Activated T-cell treated with anti-CD3 and anti-CD28 coated beads, Interleukin-2, amount 50 U/mL, for 72 hours (primary cell): ENCODE measurements at regions not wholly inside any gene's neighbourhood (a gene's known extent, or its start where the extent isn't known, plus 50 kb on each side); places are given as distances from the start of the nearest gene placed in this dataset.

Experiments used
- ATAC-seq, 2 donors: fragments of 150-1000 bp; cut with Tn5 transposase; replicated peaks in 1 of 2; 2 replicates each; pipeline ENCODE4 v1.10.0; 2021; ENCODE audit warnings: moderate library complexity in 2 of 2, mild to moderate bottlenecking in 1 of 2
- DNase-seq, 2 donors: peaks; one replicate each; pipeline ENCODE4 v3.0.0; 2021 to 2022; ENCODE audit warnings: mixed read lengths in 1 of 2
- H3K27ac Mint-ChIP-seq: one replicate; pipeline ENCODE4 v1.8.0; 2022; ENCODE audit warnings: mild to moderate bottlenecking, moderate library complexity, mixed read lengths
- H3K27me3 Mint-ChIP-seq: one replicate; pipeline ENCODE4 v1.8.0; 2022; ENCODE audit warnings: low read depth, mixed read lengths
- H3K36me3 Mint-ChIP-seq, 2 donors: one replicate each; pipeline ENCODE4 v1.8.0; 2022; ENCODE audit warnings: mixed read lengths in 2 of 2, mild to moderate bottlenecking in 1 of 2; ENCODE audit not compliant: insufficient read depth in 2 of 2
- H3K4me1 Mint-ChIP-seq: one replicate; pipeline ENCODE4 v1.8.0; 2022; ENCODE audit warnings: low read depth, mixed read lengths
- H3K4me3 Mint-ChIP-seq, 2 donors: one replicate each; pipeline ENCODE4 v1.8.0; 2022; ENCODE audit warnings: mild to moderate bottlenecking in 2 of 2, mixed read lengths in 2 of 2, moderate library complexity in 2 of 2
- H3K9me3 Mint-ChIP-seq, 2 donors: one replicate each; pipeline ENCODE4 v1.8.0; 2022; ENCODE audit warnings: mixed read lengths in 2 of 2

- DNase-seq (no peak), ATAC-seq (no peak)
- no peak overlapping the region for H3K4me3 Mint-ChIP-seq
- no peak overlapping the region for H3K27ac Mint-ChIP-seq
- no peaks in the 10 kb centered on the region for H3K36me3 Mint-ChIP-seq
- H3K4me1 Mint-ChIP-seq: no peaks in the 10 kb centered on the region
- H3K27me3 Mint-ChIP-seq: peaks cover 6% of the 10 kb centered on the region
- H3K9me3 Mint-ChIP-seq: no peaks in the 10 kb centered on the region
Measured at GRCh38 chr2:219792446-219792845, 165.0 kb downstream of the SLC4A3 start.

GRCh38 chr2:219798430-219798829 lies 171.0 kb downstream of the SLC4A3 start:
- Mint-ChIP-seq H3K27me3 (peaks cover 6% of the 10 kb centered on the region), H3K9me3 (no peaks in the 10 kb centered on the region), H3K36me3 (no peaks in the 10 kb centered on the region), H3K27ac (no peak overlapping the region), H3K4me3 (no peak overlapping the region), H3K4me1 (no peaks in the 10 kb centered on the region)
- no peak for ATAC-seq
- DNase-seq: no peak

- Mint-ChIP-seq H3K9me3 (peaks cover 4 to 5% of the 10 kb centered on the region in 2 donors), H3K36me3 (no peaks in the 10 kb centered on the region), H3K27ac (no peak overlapping the region), H3K4me3 (no peak overlapping the region), H3K27me3 (no peaks in the 10 kb centered on the region), H3K4me1 (no peaks in the 10 kb centered on the region)
- ATAC-seq: no peak
- DNase-seq: no peak
Measured at GRCh38 chr2:219803294-219803693, 175.9 kb downstream of the SLC4A3 start.

GRCh38 chr2:219810895-219811294 lies 183.5 kb downstream of the SLC4A3 start:
- DNase-seq (no peak), ATAC-seq (no peak)
- Mint-ChIP-seq H3K4me1 (no peaks in the 10 kb centered on the region), H3K27me3 (no peaks in the 10 kb centered on the region), H3K27ac (no peak overlapping the region), H3K36me3 (peaks cover 0 to 7% of the 10 kb centered on the region in 2 donors), H3K4me3 (no peak overlapping the region), H3K9me3 (peaks cover 11 to 14% of the 10 kb centered on the region in 2 donors)

- peaks cover 11% of the 10 kb centered on the region in 2 donors for H3K9me3 Mint-ChIP-seq
- ATAC-seq (no peak), DNase-seq (no peak)
- H3K27me3 Mint-ChIP-seq: no peaks in the 10 kb centered on the region
- no peaks in the 10 kb centered on the region for H3K4me1 Mint-ChIP-seq
- H3K4me3 Mint-ChIP-seq: no peak overlapping the region
- no peak overlapping the region for H3K27ac Mint-ChIP-seq
- H3K36me3 Mint-ChIP-seq: peaks cover 0 to 7% of the 10 kb centered on the region in 2 donors
Measured at GRCh38 chr2:219812672-219813071, 185.2 kb downstream of the SLC4A3 start.

GRCh38 chr2:219820767-219821166 lies 193.3 kb downstream of the SLC4A3 start:
- ATAC-seq (no peak), DNase-seq (no peak)
- Mint-ChIP-seq H3K4me1 (no peaks in the 10 kb centered on the region), H3K36me3 (no peaks in the 10 kb centered on the region), H3K9me3 (peaks cover 2 to 6% of the 10 kb centered on the region in 2 donors), H3K27ac (no peak overlapping the region), H3K4me3 (no peak overlapping the region), H3K27me3 (peaks cover 8% of the 10 kb centered on the region)

GRCh38 chr2:219823574-219823973 lies 196.1 kb downstream of the SLC4A3 start:
- peaks cover 8% of the 10 kb centered on the region for H3K27me3 Mint-ChIP-seq
- H3K4me1 Mint-ChIP-seq: no peaks in the 10 kb centered on the region
- H3K9me3 Mint-ChIP-seq: peaks cover 0 to 3% of the 10 kb centered on the region in 2 donors
- DNase-seq (no peak), ATAC-seq (no peak)
- H3K27ac Mint-ChIP-seq: no peak overlapping the region
- H3K4me3 Mint-ChIP-seq: no peak overlapping the region
- H3K36me3 Mint-ChIP-seq: no peaks in the 10 kb centered on the region

GRCh38 chr2:219824996-219825395 lies 197.6 kb downstream of the SLC4A3 start:
- no peaks in the 10 kb centered on the region for H3K4me1 Mint-ChIP-seq
- no peak for ATAC-seq
- H3K27me3 Mint-ChIP-seq: peaks cover 7% of the 10 kb centered on the region
- H3K9me3 Mint-ChIP-seq: peaks cover 0 to 1% of the 10 kb centered on the region in 2 donors
- no peaks in the 10 kb centered on the region for H3K36me3 Mint-ChIP-seq
- DNase-seq: no peak
- H3K4me3 Mint-ChIP-seq: no peak overlapping the region
- H3K27ac Mint-ChIP-seq: no peak overlapping the region

GRCh38 chr2:219828127-219828526 lies 200.7 kb downstream of the SLC4A3 start:
- H3K9me3 Mint-ChIP-seq: no peaks in the 10 kb centered on the region
- no peaks in the 10 kb centered on the region for H3K27me3 Mint-ChIP-seq
- H3K27ac Mint-ChIP-seq: no peak overlapping the region
- H3K4me3 Mint-ChIP-seq: no peak overlapping the region
- no peaks in the 10 kb centered on the region for H3K36me3 Mint-ChIP-seq
- H3K4me1 Mint-ChIP-seq: no peaks in the 10 kb centered on the region
- DNase-seq (no peak), ATAC-seq (no peak)

- no peak for ATAC-seq
- Mint-ChIP-seq H3K27me3 (no peaks in the 10 kb centered on the region), H3K9me3 (no peaks in the 10 kb centered on the region), H3K4me3 (no peak overlapping the region), H3K4me1 (no peaks in the 10 kb centered on the region), H3K27ac (no peak overlapping the region), H3K36me3 (no peaks in the 10 kb centered on the region)
- no peak for DNase-seq
Measured at GRCh38 chr2:219829667-219830352, 202.4 kb downstream of the SLC4A3 start.

- DNase-seq (no peak), ATAC-seq (no peak)
- no peaks in the 10 kb centered on the region for H3K27me3 Mint-ChIP-seq
- no peaks in the 10 kb centered on the region for H3K9me3 Mint-ChIP-seq
- H3K4me1 Mint-ChIP-seq: no peaks in the 10 kb centered on the region
- no peaks in the 10 kb centered on the region for H3K36me3 Mint-ChIP-seq
- H3K4me3 Mint-ChIP-seq: no peak overlapping the region
- H3K27ac Mint-ChIP-seq: no peak overlapping the region
Measured at GRCh38 chr2:219830353-219830738, 202.9 kb downstream of the SLC4A3 start.

GRCh38 chr2:219831957-219832356 lies 204.5 kb downstream of the SLC4A3 start:
- ATAC-seq (no peak), DNase-seq (no peak)
- Mint-ChIP-seq H3K27ac (no peak overlapping the region), H3K4me1 (no peaks in the 10 kb centered on the region), H3K4me3 (no peak overlapping the region), H3K27me3 (no peaks in the 10 kb centered on the region), H3K9me3 (no peaks in the 10 kb centered on the region), H3K36me3 (no peaks in the 10 kb centered on the region)

- H3K4me1 Mint-ChIP-seq: no peaks in the 10 kb centered on the region
- DNase-seq (no peak), ATAC-seq (no peak)
- no peak overlapping the region for H3K4me3 Mint-ChIP-seq
- H3K27ac Mint-ChIP-seq: no peak overlapping the region
- no peaks in the 10 kb centered on the region for H3K27me3 Mint-ChIP-seq
- no peaks in the 10 kb centered on the region for H3K36me3 Mint-ChIP-seq
- H3K9me3 Mint-ChIP-seq: no peaks in the 10 kb centered on the region
Measured at GRCh38 chr2:219832904-219833303, 205.5 kb downstream of the SLC4A3 start.

- no peak overlapping the region for H3K4me3 Mint-ChIP-seq
- ATAC-seq: no peak
- no peaks in the 10 kb centered on the region for H3K27me3 Mint-ChIP-seq
- H3K36me3 Mint-ChIP-seq: no peaks in the 10 kb centered on the region
- H3K4me1 Mint-ChIP-seq: no peaks in the 10 kb centered on the region
- no peak overlapping the region for H3K27ac Mint-ChIP-seq
- no peak for DNase-seq
- no peaks in the 10 kb centered on the region for H3K9me3 Mint-ChIP-seq
Measured at GRCh38 chr2:219835493-219835892, 208.1 kb downstream of the SLC4A3 start.
